ENCODE measurements at regions not wholly inside any gene's neighbourhood (a gene's known extent, or its start where the extent isn't known, plus 50 kb on each side); places are given as distances from the start of the nearest gene placed in this dataset.

DNA sequence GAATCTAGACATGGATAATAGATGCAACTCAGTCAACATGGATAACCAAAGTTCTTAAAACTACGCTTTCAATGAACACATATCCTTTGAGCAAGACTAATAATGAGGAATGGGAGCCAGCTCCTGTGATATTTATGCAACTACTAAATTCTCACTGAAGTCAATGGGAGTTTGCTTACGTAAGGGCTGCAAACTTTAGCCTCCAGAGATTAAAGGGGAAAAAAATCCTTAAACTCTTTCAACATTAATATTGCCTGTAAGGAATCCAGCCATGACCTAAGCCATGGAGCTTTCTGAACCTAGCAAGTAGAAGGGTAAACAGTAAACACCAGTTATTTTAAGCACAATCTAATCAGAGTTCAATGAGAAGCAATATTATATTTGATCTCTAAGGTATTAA is 125.2 kb upstream of the PITX2 start:
- H3K4me3 Mint-ChIP-seq: no peak overlapping the region
- CTCF ChIA-PET: no interaction called here
- Histone ChIP-seq H3K27me3 (ENCODE audit: insufficient read depth, low read length, poor library complexity, severe bottlenecking) (no peaks in the 10 kb centered on the region), H3K9me3 (ENCODE audit: low read length) (no peaks in the 10 kb centered on the region), H3K36me3 (ENCODE audit: insufficient read depth, low read length) (no peaks in the 10 kb centered on the region), H3K27ac (ENCODE audit: low read depth, low read length) (no peak overlapping the region), H3K4me3 (ENCODE audit: low read length) (no peak overlapping the region), H3K4me1 (ENCODE audit: insufficient read depth, low read length) (no peaks in the 10 kb centered on the region)
- no peak for DNase-seq
- H3K4me1 Mint-ChIP-seq: no peaks in the 10 kb centered on the region
- no peak overlapping the region for H3K27ac Mint-ChIP-seq
- POLR2A ChIA-PET: no interaction called here
- no peaks in the 10 kb centered on the region for H3K36me3 Mint-ChIP-seq
- no peaks in the 10 kb centered on the region for H3K27me3 Mint-ChIP-seq
- peaks cover 0 to 11% (median 0%) of the 10 kb centered on the region in 5 donors for H3K9me3 Mint-ChIP-seq

DNA sequence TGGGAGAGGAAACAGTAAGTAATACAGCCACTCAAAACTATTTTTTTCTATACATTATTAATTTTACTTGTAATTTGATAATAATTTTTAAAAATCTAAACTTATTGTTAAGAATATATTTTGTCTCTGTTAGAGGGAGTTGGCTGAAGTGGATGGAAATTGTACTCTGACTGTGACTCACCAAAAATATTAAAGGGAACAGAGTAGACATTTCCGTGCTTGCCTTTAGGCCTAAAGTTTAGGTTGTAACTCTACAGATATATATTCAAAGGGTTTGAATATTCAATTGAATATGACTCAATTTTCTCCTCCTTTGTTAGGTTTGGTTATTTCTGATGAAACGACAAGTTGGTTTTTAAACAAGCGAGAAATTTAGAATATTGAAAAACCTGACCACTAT is 128.3 kb upstream of the PITX2 start:
- Histone ChIP-seq H3K9me3 (ENCODE audit: low read length) (no peaks in the 10 kb centered on the region), H3K27me3 (ENCODE audit: insufficient read depth, low read length, poor library complexity, severe bottlenecking) (no peaks in the 10 kb centered on the region), H3K4me1 (ENCODE audit: insufficient read depth, low read length) (no peaks in the 10 kb centered on the region), H3K27ac (ENCODE audit: low read depth, low read length) (no peak overlapping the region), H3K36me3 (ENCODE audit: insufficient read depth, low read length) (no peaks in the 10 kb centered on the region), H3K4me3 (ENCODE audit: low read length) (no peak overlapping the region)
- no peak for DNase-seq
- Mint-ChIP-seq H3K4me3 (no peak overlapping the region), H3K4me1 (no peaks in the 10 kb centered on the region), H3K36me3 (no peaks in the 10 kb centered on the region), H3K27me3 (no peaks in the 10 kb centered on the region), H3K27ac (no peak overlapping the region), H3K9me3 (peaks cover 0 to 8% (median 2%) of the 10 kb centered on the region in 5 donors)
- ChIA-PET POLR2A (no interaction called here), CTCF (no interaction called here)

DNA sequence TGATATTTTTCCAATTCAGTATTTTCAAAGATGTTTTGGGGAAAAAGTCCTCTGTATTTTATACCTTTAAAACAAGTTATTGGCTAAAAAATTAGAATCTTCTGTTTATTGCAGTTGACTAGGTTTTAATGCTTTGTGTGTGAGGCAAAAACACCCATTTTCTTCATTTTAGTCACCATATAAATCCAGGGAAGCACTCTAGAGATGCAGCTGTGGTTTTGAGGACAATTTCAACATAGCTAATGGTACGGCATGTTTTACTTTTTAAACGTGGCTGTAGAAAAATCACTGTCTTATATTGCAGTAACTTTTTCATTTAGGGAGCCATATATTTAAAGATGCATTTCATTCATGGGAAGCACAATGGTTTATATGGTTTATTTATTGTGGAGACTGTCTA is 129.1 kb upstream of the PITX2 start:
- DNase-seq: no peak
- no peak overlapping the region for H3K4me3 Mint-ChIP-seq
- H3K4me3 ChIP-seq (ENCODE audit: low read length): no peak overlapping the region
- no peaks in the 10 kb centered on the region for H3K4me1 Mint-ChIP-seq
- H3K9me3 Mint-ChIP-seq: peaks cover 0 to 9% (median 4%) of the 10 kb centered on the region in 5 donors
- H3K36me3 Mint-ChIP-seq: no peaks in the 10 kb centered on the region
- ChIA-PET CTCF (no interaction called here), POLR2A (no interaction called here)
- H3K36me3 ChIP-seq (ENCODE audit: insufficient read depth, low read length): no peaks in the 10 kb centered on the region
- no peaks in the 10 kb centered on the region for H3K9me3 ChIP-seq (ENCODE audit: low read length)
- no peaks in the 10 kb centered on the region for H3K27me3 Mint-ChIP-seq
- no peak overlapping the region for H3K27ac ChIP-seq (ENCODE audit: low read depth, low read length)
- H3K27ac Mint-ChIP-seq: no peak overlapping the region
- no peaks in the 10 kb centered on the region for H3K4me1 ChIP-seq (ENCODE audit: insufficient read depth, low read length)
- no peaks in the 10 kb centered on the region for H3K27me3 ChIP-seq (ENCODE audit: insufficient read depth, low read length, poor library complexity, severe bottlenecking)

DNA sequence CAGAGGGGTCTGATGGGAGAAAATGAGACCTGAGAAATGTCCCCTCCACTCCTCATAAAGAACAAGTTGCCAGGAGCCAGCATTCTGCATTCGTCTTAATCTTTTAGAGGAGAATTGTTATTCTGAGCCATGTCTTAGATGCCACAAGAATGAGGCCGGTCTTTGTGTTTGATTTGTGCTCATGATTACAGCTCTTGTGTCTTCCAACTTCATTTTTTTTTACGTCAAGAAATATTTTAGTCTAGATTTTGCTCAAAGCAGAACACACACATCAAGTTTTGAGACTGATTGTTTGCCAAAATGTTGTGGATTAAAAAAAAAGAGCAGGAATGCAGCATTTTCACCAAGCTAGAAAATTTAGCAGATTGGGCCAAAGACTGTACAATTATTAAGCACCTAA is 130.6 kb upstream of the PITX2 start:
- Histone ChIP-seq H3K4me1 (ENCODE audit: insufficient read depth, low read length) (no peaks in the 10 kb centered on the region), H3K27ac (ENCODE audit: low read depth, low read length) (no peak overlapping the region), H3K36me3 (ENCODE audit: insufficient read depth, low read length) (no peaks in the 10 kb centered on the region), H3K4me3 (ENCODE audit: low read length) (no peak overlapping the region), H3K9me3 (ENCODE audit: low read length) (no peaks in the 10 kb centered on the region), H3K27me3 (ENCODE audit: insufficient read depth, low read length, poor library complexity, severe bottlenecking) (no peaks in the 10 kb centered on the region)
- no peak for DNase-seq
- CTCF ChIA-PET: no interaction called here
- H3K27ac Mint-ChIP-seq: no peak overlapping the region
- POLR2A ChIA-PET: no interaction called here
- no peak overlapping the region for H3K4me3 Mint-ChIP-seq
- peaks cover 0 to 9% (median 4%) of the 10 kb centered on the region in 5 donors for H3K9me3 Mint-ChIP-seq
- no peaks in the 10 kb centered on the region for H3K27me3 Mint-ChIP-seq
- no peaks in the 10 kb centered on the region for H3K4me1 Mint-ChIP-seq
- H3K36me3 Mint-ChIP-seq: no peaks in the 10 kb centered on the region

DNA sequence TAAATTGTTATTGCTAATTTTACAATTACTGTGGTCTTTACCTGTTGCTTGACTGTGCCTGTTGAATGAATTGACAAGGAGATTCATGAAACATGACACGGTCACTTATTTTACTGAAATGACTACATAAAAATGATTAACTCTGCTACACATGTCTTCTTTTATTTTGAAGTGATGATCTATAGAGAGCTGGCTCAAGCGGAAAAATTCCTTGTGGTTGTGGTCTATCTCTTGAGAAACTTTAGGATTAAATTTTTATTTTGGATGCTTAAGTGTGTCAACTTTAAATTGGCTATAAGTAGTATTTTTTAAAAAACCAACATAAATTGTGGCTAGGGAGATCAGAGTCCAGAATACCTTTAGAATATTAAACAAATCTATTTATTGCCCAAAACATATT is 131.8 kb upstream of the PITX2 start:
- Histone ChIP-seq H3K4me1 (ENCODE audit: insufficient read depth, low read length) (no peaks in the 10 kb centered on the region), H3K9me3 (ENCODE audit: low read length) (no peaks in the 10 kb centered on the region), H3K27ac (ENCODE audit: low read depth, low read length) (no peak overlapping the region), H3K4me3 (ENCODE audit: low read length) (no peak overlapping the region), H3K36me3 (ENCODE audit: insufficient read depth, low read length) (no peaks in the 10 kb centered on the region), H3K27me3 (ENCODE audit: insufficient read depth, low read length, poor library complexity, severe bottlenecking) (no peaks in the 10 kb centered on the region)
- Mint-ChIP-seq H3K36me3 (no peaks in the 10 kb centered on the region), H3K27ac (no peak overlapping the region), H3K9me3 (peaks cover 0 to 6% (median 3%) of the 10 kb centered on the region in 5 donors), H3K4me3 (no peak overlapping the region), H3K4me1 (no peaks in the 10 kb centered on the region), H3K27me3 (no peaks in the 10 kb centered on the region)
- no peak for DNase-seq
- ChIA-PET POLR2A (no interaction called here), CTCF (no interaction called here)

DNA sequence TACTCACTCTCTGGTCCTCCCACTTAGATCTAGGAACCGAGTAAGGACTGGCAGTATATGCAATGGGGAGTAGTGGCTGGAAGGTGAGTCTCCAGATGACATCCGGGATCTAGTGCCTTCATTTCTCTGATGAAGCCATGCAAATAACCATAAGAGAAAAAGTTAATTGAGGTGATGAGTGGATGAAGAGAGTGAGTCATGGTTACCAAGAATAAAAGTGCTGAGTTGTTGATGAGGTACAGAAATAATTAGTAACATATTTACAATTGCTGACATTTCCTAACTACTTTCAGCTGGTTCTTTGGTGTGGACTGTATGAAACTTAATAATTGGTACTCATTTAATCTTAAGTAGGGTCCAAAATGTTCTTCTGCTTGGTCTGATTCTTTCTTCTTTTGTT is 146.7 kb upstream of the PITX2 start:
- Mint-ChIP-seq H3K4me1 (no peaks in the 10 kb centered on the region), H3K27ac (no peak overlapping the region), H3K36me3 (no peaks in the 10 kb centered on the region), H3K27me3 (no peaks in the 10 kb centered on the region), H3K9me3 (peaks cover 0 to 9% (median 3%) of the 10 kb centered on the region in 5 donors), H3K4me3 (no peak overlapping the region)
- Histone ChIP-seq H3K27ac (ENCODE audit: low read depth, low read length) (no peak overlapping the region), H3K27me3 (ENCODE audit: insufficient read depth, low read length, poor library complexity, severe bottlenecking) (no peaks in the 10 kb centered on the region), H3K4me1 (ENCODE audit: insufficient read depth, low read length) (no peaks in the 10 kb centered on the region), H3K4me3 (ENCODE audit: low read length) (no peak overlapping the region), H3K9me3 (ENCODE audit: low read length) (no peaks in the 10 kb centered on the region), H3K36me3 (ENCODE audit: insufficient read depth, low read length) (no peaks in the 10 kb centered on the region)
- DNase-seq: no peak
- POLR2A ChIA-PET: no interaction called here
- CTCF ChIA-PET: no interaction called here

DNA sequence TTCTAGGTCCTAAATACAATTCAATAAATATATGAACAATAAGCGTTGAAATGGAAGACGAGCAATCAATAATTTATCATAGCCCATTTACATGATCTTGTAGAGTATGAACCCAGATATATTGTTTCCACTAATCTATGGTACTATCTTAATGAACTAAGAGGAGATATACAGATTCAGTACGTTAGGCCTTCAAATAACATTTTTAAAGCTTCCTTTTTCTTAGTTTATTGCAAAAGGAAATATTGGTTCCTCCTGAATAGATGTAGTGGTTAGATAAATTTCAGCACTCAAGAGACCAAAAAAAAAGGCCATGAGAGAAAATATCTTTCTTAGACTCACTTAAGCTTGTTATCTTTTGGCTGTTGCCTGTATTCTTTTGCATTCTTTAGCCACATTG is 147.5 kb upstream of the PITX2 start:
- H3K9me3 Mint-ChIP-seq: peaks cover 0 to 9% (median 3%) of the 10 kb centered on the region in 5 donors

DNA sequence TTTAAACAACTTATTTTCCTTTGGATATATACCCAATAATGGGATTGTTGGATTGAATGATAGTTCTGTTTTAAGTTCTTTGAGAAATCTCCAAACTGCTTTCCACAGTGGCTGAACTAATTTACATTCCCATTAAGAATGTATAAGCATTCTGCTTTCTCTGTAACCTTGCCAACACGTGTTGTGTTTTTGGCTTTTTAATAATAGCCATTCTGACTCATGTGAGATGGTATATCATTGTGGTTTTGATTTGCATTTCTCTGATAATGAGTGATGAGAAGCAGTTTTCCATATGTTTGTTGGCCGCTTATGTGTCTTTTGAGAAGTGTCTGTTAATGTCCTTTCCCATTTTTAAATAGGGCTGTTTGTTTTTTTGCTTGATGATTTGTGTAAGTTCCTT is 155.6 kb upstream of the PITX2 start:
- Mint-ChIP-seq H3K4me3 (no peak overlapping the region), H3K36me3 (no peaks in the 10 kb centered on the region), H3K27ac (no peak overlapping the region), H3K9me3 (peaks cover 0 to 11% (median 3%) of the 10 kb centered on the region in 5 donors), H3K4me1 (no peaks in the 10 kb centered on the region), H3K27me3 (no peaks in the 10 kb centered on the region)
- ChIA-PET POLR2A (no interaction called here), CTCF (no interaction called here)
- Histone ChIP-seq H3K36me3 (ENCODE audit: insufficient read depth, low read length) (no peaks in the 10 kb centered on the region), H3K4me3 (ENCODE audit: low read length) (no peak overlapping the region), H3K9me3 (ENCODE audit: low read length) (no peaks in the 10 kb centered on the region), H3K27ac (ENCODE audit: low read depth, low read length) (no peak overlapping the region), H3K4me1 (ENCODE audit: insufficient read depth, low read length) (no peaks in the 10 kb centered on the region), H3K27me3 (ENCODE audit: insufficient read depth, low read length, poor library complexity, severe bottlenecking) (no peaks in the 10 kb centered on the region)
- no peak for DNase-seq

More for the DNA sequence above, 147.5 kb upstream of the PITX2 start:
- Histone ChIP-seq H3K27me3 (ENCODE audit: insufficient read depth, low read length, poor library complexity, severe bottlenecking) (no peaks in the 10 kb centered on the region), H3K27ac (ENCODE audit: low read depth, low read length) (no peak overlapping the region), H3K36me3 (ENCODE audit: insufficient read depth, low read length) (no peaks in the 10 kb centered on the region), H3K4me3 (ENCODE audit: low read length) (no peak overlapping the region), H3K4me1 (ENCODE audit: insufficient read depth, low read length) (no peaks in the 10 kb centered on the region), H3K9me3 (ENCODE audit: low read length) (no peaks in the 10 kb centered on the region)
- Mint-ChIP-seq H3K4me3 (no peak overlapping the region), H3K4me1 (no peaks in the 10 kb centered on the region), H3K27me3 (no peaks in the 10 kb centered on the region), H3K36me3 (no peaks in the 10 kb centered on the region), H3K27ac (no peak overlapping the region)
- ChIA-PET POLR2A (no interaction called here), CTCF (no interaction called here)
- DNase-seq: no peak

DNA sequence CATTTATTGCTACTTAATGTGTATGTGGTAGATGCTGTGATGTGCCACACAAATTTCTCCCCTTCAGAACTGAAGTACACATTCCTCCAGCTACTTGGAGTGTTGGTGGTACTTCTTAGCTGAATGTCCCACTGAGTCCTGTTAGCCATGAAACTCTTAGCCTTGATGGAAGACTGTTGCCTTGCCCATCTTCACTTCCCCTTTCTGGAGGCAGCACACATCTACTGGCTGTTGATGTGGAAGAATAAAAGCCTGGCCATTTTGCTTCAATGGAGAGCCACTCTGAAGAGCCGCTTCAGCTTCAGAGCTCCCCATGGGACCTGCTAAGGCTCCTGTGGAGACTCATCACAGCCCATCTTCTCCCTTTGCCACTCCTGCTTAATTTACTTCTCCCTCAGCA is 157.7 kb upstream of the PITX2 start:
- ChIA-PET POLR2A (no interaction called here), CTCF (no interaction called here)
- H3K27ac ChIP-seq (ENCODE audit: low read depth, low read length): no peak overlapping the region
- no peak for DNase-seq
- H3K36me3 Mint-ChIP-seq: no peaks in the 10 kb centered on the region
- H3K36me3 ChIP-seq (ENCODE audit: insufficient read depth, low read length): no peaks in the 10 kb centered on the region
- no peaks in the 10 kb centered on the region for H3K9me3 ChIP-seq (ENCODE audit: low read length)
- no peak overlapping the region for H3K27ac Mint-ChIP-seq
- peaks cover 0 to 8% (median 3%) of the 10 kb centered on the region in 5 donors for H3K9me3 Mint-ChIP-seq
- H3K4me3 ChIP-seq (ENCODE audit: low read length): no peak overlapping the region
- no peak overlapping the region for H3K4me3 Mint-ChIP-seq
- no peaks in the 10 kb centered on the region for H3K4me1 Mint-ChIP-seq
- H3K27me3 Mint-ChIP-seq: no peaks in the 10 kb centered on the region
- H3K4me1 ChIP-seq (ENCODE audit: insufficient read depth, low read length): no peaks in the 10 kb centered on the region
- H3K27me3 ChIP-seq (ENCODE audit: insufficient read depth, low read length, poor library complexity, severe bottlenecking): no peaks in the 10 kb centered on the region
